GM12892 (cell line): ENCODE measurements at regions not wholly inside any gene's neighbourhood (a gene's known extent, or its start where the extent isn't known, plus 50 kb on each side); places are given as distances from the start of the nearest gene placed in this dataset.

Experiments used
- POLR2A ChIP-seq: IDR thresholded peaks from 2 replicates; pipeline ENCODE4 v1.6.1; 2011; ENCODE audit warnings: low read depth, low read length, control low read depth
- POLR2AphosphoS5 ChIP-seq: IDR thresholded peaks from 2 replicates; pipeline ENCODE4 v1.6.1; 2011; ENCODE audit warnings: low read depth, low read length, control low read depth

DNA sequence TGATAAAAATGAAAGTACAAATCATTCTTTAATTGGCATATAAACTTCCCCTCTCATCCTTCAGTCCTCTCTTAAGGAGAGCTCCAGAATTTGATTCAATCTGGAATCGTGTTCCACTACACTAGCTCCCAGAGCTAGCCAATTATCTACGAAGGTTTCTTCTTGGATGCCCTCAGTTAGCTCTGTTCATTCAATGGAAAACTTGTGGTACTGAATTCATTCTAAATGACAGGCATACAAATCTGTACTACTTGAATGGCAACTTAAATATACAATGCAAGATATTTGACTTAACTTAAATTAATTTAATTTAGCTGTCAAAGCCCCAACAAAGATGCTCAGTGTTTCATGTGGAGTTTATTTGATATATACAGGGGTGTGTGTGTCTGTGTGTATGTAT, 1474.2 kb upstream of the CELF4 start:
- TF ChIP-seq POLR2A: no peak
- TF ChIP-seq POLR2AphosphoS5: no peak
